ENCODE measurements at regions not wholly inside any gene's neighbourhood (a gene's known extent, or its start where the extent isn't known, plus 50 kb on each side); places are given as distances from the start of the nearest gene placed in this dataset.
"Not testable (repeated sequence)": the region's sequence is repeated elsewhere in the genome, so short reads cannot be mapped to it uniquely, and the experiment has no call there.

- H3K18ac ChIP-seq (ENCODE audit: low read depth in 1 of 2, low read length in 2 of 2) = no peak overlapping the region
- H3K36me3 ChIP-seq (ENCODE audit: control insufficient read depth in 1 of 2, insufficient read depth in 2 of 2, low read depth in 1 of 2, low read length in 2 of 2) = no peaks in the 10 kb centered on the region
- no peak overlapping the region for H4K8ac ChIP-seq (ENCODE audit: low read length)
- H3K79me1 ChIP-seq (replicated peaks; ENCODE audit: low read length, poor library complexity, severe bottlenecking) = no peaks in the 10 kb centered on the region
- no peaks in the 10 kb centered on the region for H3K27me3 ChIP-seq (ENCODE audit: control insufficient read depth in 1 of 2, insufficient read depth in 1 of 2, low read length in 2 of 2)
- H2BK12ac ChIP-seq (ENCODE audit: low read length in 2 of 2) = no peak overlapping the region
- H4K91ac ChIP-seq (ENCODE audit: low read length) = no peak overlapping the region
- H3K27ac ChIP-seq (ENCODE audit: low read length, poor library complexity, severe bottlenecking) = no peak overlapping the region
- no peak overlapping the region for H2AFZ ChIP-seq (ENCODE audit: low read depth, low read length)
- no peak overlapping the region for H3K23ac ChIP-seq (ENCODE audit: low read length in 2 of 2)
- WGBS = 86% methylated on average over 4 of the region's 5 CpGs
- no peak overlapping the region for H2BK5ac ChIP-seq (ENCODE audit: low read depth, low read length, poor library complexity, severe bottlenecking)
- H2BK15ac ChIP-seq (ENCODE audit: low read depth, poor library complexity, severe bottlenecking) = no peak overlapping the region
- no peak for DNase-seq
- no peak overlapping the region for H3K4me2 ChIP-seq (ENCODE audit: low read length, poor library complexity, severe bottlenecking)
- H2BK120ac ChIP-seq (ENCODE audit: low read depth, low read length) = no peak overlapping the region
- no peak overlapping the region for H3K4me3 ChIP-seq (ENCODE audit: insufficient read depth in 1 of 2, low read depth in 1 of 2, low read length in 2 of 2)
- H3K4me1 ChIP-seq (ENCODE audit: control insufficient read depth, insufficient read depth, low read depth, low read length) = no peaks in the 10 kb centered on the region
- peaks cover 7% of the 10 kb centered on the region for H3K9me3 ChIP-seq (ENCODE audit: control insufficient read depth, low read length)
- H3K9ac ChIP-seq (ENCODE audit: low read length) = no peak overlapping the region
- H2AK5ac ChIP-seq (ENCODE audit: low read length, severe bottlenecking) = no peak overlapping the region
- no peak overlapping the region for H3K4ac ChIP-seq (ENCODE audit: low read depth in 1 of 2, low read length in 2 of 2)
- no peak overlapping the region for H3K14ac ChIP-seq (ENCODE audit: low read length in 2 of 2)
Observed at GRCh38 chr20:11700831-11701230, 216.9 kb upstream of the BTBD3 start.

- Histone ChIP-seq H3K27ac (ENCODE audit: low read length, poor library complexity, severe bottlenecking) (no peak overlapping the region), H2BK12ac (ENCODE audit: low read length in 2 of 2) (no peak overlapping the region), H2BK15ac (ENCODE audit: low read depth, poor library complexity, severe bottlenecking) (no peak overlapping the region), H2AK5ac (ENCODE audit: low read length, severe bottlenecking) (no peak overlapping the region), H2BK5ac (ENCODE audit: low read depth, low read length, poor library complexity, severe bottlenecking) (no peak overlapping the region), H3K18ac (ENCODE audit: low read depth in 1 of 2, low read length in 2 of 2) (no peak overlapping the region), H3K9ac (ENCODE audit: low read length) (no peak overlapping the region), H3K4ac (ENCODE audit: low read depth in 1 of 2, low read length in 2 of 2) (no peak overlapping the region), H3K79me1 (replicated peaks; ENCODE audit: low read length, poor library complexity, severe bottlenecking) (no peaks in the 10 kb centered on the region), H4K8ac (ENCODE audit: low read length) (no peak overlapping the region), H3K9me3 (ENCODE audit: control insufficient read depth, low read length) (peaks cover 3% of the 10 kb centered on the region), H3K4me1 (ENCODE audit: control insufficient read depth, insufficient read depth, low read depth, low read length) (no peaks in the 10 kb centered on the region), H2BK120ac (ENCODE audit: low read depth, low read length) (no peak overlapping the region), H3K27me3 (ENCODE audit: control insufficient read depth in 1 of 2, insufficient read depth in 1 of 2, low read length in 2 of 2) (no peaks in the 10 kb centered on the region), H3K14ac (ENCODE audit: low read length in 2 of 2) (no peak overlapping the region), H3K4me3 (ENCODE audit: insufficient read depth in 1 of 2, low read depth in 1 of 2, low read length in 2 of 2) (no peak overlapping the region), H2AFZ (ENCODE audit: low read depth, low read length) (no peak overlapping the region), H4K91ac (ENCODE audit: low read length) (no peak overlapping the region), H3K36me3 (ENCODE audit: control insufficient read depth in 1 of 2, insufficient read depth in 2 of 2, low read depth in 1 of 2, low read length in 2 of 2) (no peaks in the 10 kb centered on the region), H3K4me2 (ENCODE audit: low read length, poor library complexity, severe bottlenecking) (no peak overlapping the region), H3K23ac (ENCODE audit: low read length in 2 of 2) (no peak overlapping the region)
- WGBS = 100% methylated on average over 1 of the region's 2 CpGs
- DNase-seq = no peak
Observed at GRCh38 chr20:11702721-11703518, 214.8 kb upstream of the BTBD3 start.

- H3K4me2 ChIP-seq (ENCODE audit: low read length, poor library complexity, severe bottlenecking) = no peak overlapping the region
Observed at GRCh38 chr20:11705512-11705911, 212.2 kb upstream of the BTBD3 start.

GRCh38 chr20:11708223-11708622 lies 209.5 kb upstream of the BTBD3 start:
- WGBS = 93% methylated on average over 8 of the region's 9 CpGs
- not testable (repeated sequence) for H3K9ac ChIP-seq (ENCODE audit: low read length); H2BK120ac ChIP-seq (ENCODE audit: low read depth, low read length); H3K4ac ChIP-seq (ENCODE audit: low read depth in 1 of 2, low read length in 2 of 2); H4K8ac ChIP-seq (ENCODE audit: low read length); H3K27ac ChIP-seq (ENCODE audit: low read length, poor library complexity, severe bottlenecking); H2AK5ac ChIP-seq (ENCODE audit: low read length, severe bottlenecking); H3K23ac ChIP-seq (ENCODE audit: low read length in 2 of 2); H2BK12ac ChIP-seq (ENCODE audit: low read length in 2 of 2); H3K27me3 ChIP-seq (ENCODE audit: control insufficient read depth in 1 of 2, insufficient read depth in 1 of 2, low read length in 2 of 2); H2BK5ac ChIP-seq (ENCODE audit: low read depth, low read length, poor library complexity, severe bottlenecking); H4K91ac ChIP-seq (ENCODE audit: low read length); H2BK15ac ChIP-seq (ENCODE audit: low read depth, poor library complexity, severe bottlenecking); H2AFZ ChIP-seq (ENCODE audit: low read depth, low read length); H3K36me3 ChIP-seq (ENCODE audit: control insufficient read depth in 1 of 2, insufficient read depth in 2 of 2, low read depth in 1 of 2, low read length in 2 of 2); DNase-seq; H3K14ac ChIP-seq (ENCODE audit: low read length in 2 of 2); H3K4me1 ChIP-seq (ENCODE audit: control insufficient read depth, insufficient read depth, low read depth, low read length); H3K4me2 ChIP-seq (ENCODE audit: low read length, poor library complexity, severe bottlenecking); H3K4me3 ChIP-seq (ENCODE audit: insufficient read depth in 1 of 2, low read depth in 1 of 2, low read length in 2 of 2); H3K79me1 ChIP-seq (replicated peaks; ENCODE audit: low read length, poor library complexity, severe bottlenecking); H3K9me3 ChIP-seq (ENCODE audit: control insufficient read depth, low read length); H3K18ac ChIP-seq (ENCODE audit: low read depth in 1 of 2, low read length in 2 of 2)

More at GRCh38 chr20:11705512-11705911, 212.2 kb upstream of the BTBD3 start:
- Histone ChIP-seq H3K4me1 (ENCODE audit: control insufficient read depth, insufficient read depth, low read depth, low read length) (no peaks in the 10 kb centered on the region), H3K9ac (ENCODE audit: low read length) (no peak overlapping the region), H3K14ac (ENCODE audit: low read length in 2 of 2) (no peak overlapping the region), H3K27me3 (ENCODE audit: control insufficient read depth in 1 of 2, insufficient read depth in 1 of 2, low read length in 2 of 2) (no peaks in the 10 kb centered on the region), H3K36me3 (ENCODE audit: control insufficient read depth in 1 of 2, insufficient read depth in 2 of 2, low read depth in 1 of 2, low read length in 2 of 2) (no peaks in the 10 kb centered on the region), H2BK15ac (ENCODE audit: low read depth, poor library complexity, severe bottlenecking) (no peak overlapping the region), H2AFZ (ENCODE audit: low read depth, low read length) (no peak overlapping the region), H3K18ac (ENCODE audit: low read depth in 1 of 2, low read length in 2 of 2) (no peak overlapping the region), H3K23ac (ENCODE audit: low read length in 2 of 2) (no peak overlapping the region), H4K91ac (ENCODE audit: low read length) (no peak overlapping the region), H3K27ac (ENCODE audit: low read length, poor library complexity, severe bottlenecking) (no peak overlapping the region), H3K79me1 (replicated peaks; ENCODE audit: low read length, poor library complexity, severe bottlenecking) (no peaks in the 10 kb centered on the region), H3K4me3 (ENCODE audit: insufficient read depth in 1 of 2, low read depth in 1 of 2, low read length in 2 of 2) (no peak overlapping the region), H2AK5ac (ENCODE audit: low read length, severe bottlenecking) (no peak overlapping the region), H4K8ac (ENCODE audit: low read length) (no peak overlapping the region), H3K9me3 (ENCODE audit: control insufficient read depth, low read length) (no peaks in the 10 kb centered on the region), H2BK12ac (ENCODE audit: low read length in 2 of 2) (no peak overlapping the region), H3K4ac (ENCODE audit: low read depth in 1 of 2, low read length in 2 of 2) (no peak overlapping the region), H2BK120ac (ENCODE audit: low read depth, low read length) (no peak overlapping the region), H2BK5ac (ENCODE audit: low read depth, low read length, poor library complexity, severe bottlenecking) (no peak overlapping the region)
- no peak for DNase-seq

All from mesenchymal stem cell (in vitro differentiated cells and primary cell).